Ovary (tissue), 3 donors: ENCODE measurements at regions not wholly inside any gene's neighbourhood (a gene's known extent, or its start where the extent isn't known, plus 50 kb on each side); places are given as distances from the start of the nearest gene placed in this dataset.

Experiments
- EP300 ChIP-seq: sonication (generic); formaldehyde crosslinking; IDR thresholded peaks from one replicate; pipeline ENCODE4 v1.6.1; 2017; ENCODE audit warnings: antibody characterized with exemption
- TF ChIP-seq, protein P1 (sequence below), 3 donors: fragments of 450-650 bp in 2 of 3; fragments of 200-600 bp in 1 of 3; IDR thresholded peaks; one replicate each; pipeline versions ENCODE4 v1.5.1 to v1.8.0; 2016 to 2022; ENCODE audit warnings: antibody characterized with exemption in 3 of 3, mild to moderate bottlenecking in 1 of 3
- donor health status: DM: no; HTN: no; CAD: no.

DNA sequence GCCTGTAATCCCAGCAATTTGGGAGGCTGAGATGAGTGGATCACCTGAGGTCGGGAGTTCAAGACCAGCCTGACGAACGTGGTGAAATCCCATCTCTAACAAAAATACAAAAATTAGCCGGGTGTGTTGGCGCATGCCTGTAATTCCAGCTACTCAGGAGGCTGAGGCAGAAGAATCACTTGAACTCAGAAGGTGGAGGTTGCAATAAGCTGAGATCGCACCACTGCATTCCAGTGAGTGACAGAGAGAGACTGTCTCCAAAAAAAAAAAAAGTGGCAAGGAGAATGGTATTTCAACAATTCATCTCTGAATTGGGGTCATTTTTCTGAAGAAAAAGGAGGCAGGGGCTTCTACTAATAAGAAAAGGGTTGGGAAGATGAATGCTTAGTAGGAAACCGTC is 111.5 kb upstream of the NHSL1 start:
- TF ChIP-seq, protein P1, sequence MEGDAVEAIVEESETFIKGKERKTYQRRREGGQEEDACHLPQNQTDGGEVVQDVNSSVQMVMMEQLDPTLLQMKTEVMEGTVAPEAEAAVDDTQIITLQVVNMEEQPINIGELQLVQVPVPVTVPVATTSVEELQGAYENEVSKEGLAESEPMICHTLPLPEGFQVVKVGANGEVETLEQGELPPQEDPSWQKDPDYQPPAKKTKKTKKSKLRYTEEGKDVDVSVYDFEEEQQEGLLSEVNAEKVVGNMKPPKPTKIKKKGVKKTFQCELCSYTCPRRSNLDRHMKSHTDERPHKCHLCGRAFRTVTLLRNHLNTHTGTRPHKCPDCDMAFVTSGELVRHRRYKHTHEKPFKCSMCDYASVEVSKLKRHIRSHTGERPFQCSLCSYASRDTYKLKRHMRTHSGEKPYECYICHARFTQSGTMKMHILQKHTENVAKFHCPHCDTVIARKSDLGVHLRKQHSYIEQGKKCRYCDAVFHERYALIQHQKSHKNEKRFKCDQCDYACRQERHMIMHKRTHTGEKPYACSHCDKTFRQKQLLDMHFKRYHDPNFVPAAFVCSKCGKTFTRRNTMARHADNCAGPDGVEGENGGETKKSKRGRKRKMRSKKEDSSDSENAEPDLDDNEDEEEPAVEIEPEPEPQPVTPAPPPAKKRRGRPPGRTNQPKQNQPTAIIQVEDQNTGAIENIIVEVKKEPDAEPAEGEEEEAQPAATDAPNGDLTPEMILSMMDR (IDR thresholded peaks at IDR 0.05) = no peak
- TF ChIP-seq EP300 = no peak
